ENCODE measurements at regions not wholly inside any gene's neighbourhood (a gene's known extent, or its start where the extent isn't known, plus 50 kb on each side); places are given as distances from the start of the nearest gene placed in this dataset.

- TF ChIP-seq CTCF (IDR thresholded peaks at IDR 0.05) (no peak), EP300 (IDR thresholded peaks at IDR 0.05) (no peak), POLR2A (IDR thresholded peaks at IDR 0.05) (no peak), POLR2AphosphoS5 (IDR thresholded peaks at IDR 0.05) (no peak)
Measured at GRCh38 chr7:131067220-131067619, 260.5 kb upstream of the MKLN1 start.

Measured in sigmoid colon (tissue), 4 donors.